ENCODE measurements at regions not wholly inside any gene's neighbourhood (a gene's known extent, or its start where the extent isn't known, plus 50 kb on each side); places are given as distances from the start of the nearest gene placed in this dataset.
"Not testable (repeated sequence)": the region's sequence is repeated elsewhere in the genome, so short reads cannot be mapped to it uniquely, and the experiment has no call there.

GRCh38 chr6:82816243-82816642 lies 249.4 kb downstream of the UBE3D start:
- H3K27ac Mint-ChIP-seq, H3K4me1 Mint-ChIP-seq, H3K4me3 Mint-ChIP-seq, H3K9me3 Mint-ChIP-seq, H3K36me3 Mint-ChIP-seq, H3K27me3 Mint-ChIP-seq: not testable (repeated sequence)

DNA sequence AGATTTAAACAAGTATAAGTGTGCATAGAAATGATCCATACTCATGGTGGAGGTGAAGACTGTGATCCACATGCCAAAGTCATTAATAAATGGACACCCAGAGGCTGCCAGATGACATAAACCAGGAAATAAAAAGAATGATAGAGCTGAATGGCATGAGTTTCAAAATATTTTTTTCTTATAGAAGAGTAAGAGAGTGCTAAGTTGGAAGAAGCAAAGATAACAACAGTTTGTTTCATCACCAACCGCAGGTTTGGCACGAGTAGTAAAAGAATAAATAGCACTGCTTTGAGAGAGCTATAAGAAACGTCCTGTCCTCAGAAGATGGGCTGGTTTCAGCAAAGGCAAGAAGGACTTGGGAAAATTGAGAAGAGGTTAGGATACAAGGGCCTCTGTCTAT lies 246.9 kb downstream of the UBE3D start:
- no peaks in the 10 kb centered on the region for H3K4me1 Mint-ChIP-seq
- no peaks in the 10 kb centered on the region for H3K27me3 Mint-ChIP-seq
- no peak overlapping the region for H3K27ac Mint-ChIP-seq
- no peak overlapping the region for H3K4me3 Mint-ChIP-seq
- H3K36me3 Mint-ChIP-seq = no peaks in the 10 kb centered on the region
- H3K9me3 Mint-ChIP-seq = no peaks in the 10 kb centered on the region

- H3K9me3 Mint-ChIP-seq = no peaks in the 10 kb centered on the region
- H3K27ac Mint-ChIP-seq = no peak overlapping the region
- no peaks in the 10 kb centered on the region for H3K27me3 Mint-ChIP-seq
Observed at GRCh38 chr6:82823361-82823760, 242.3 kb downstream of the UBE3D start.

DNA sequence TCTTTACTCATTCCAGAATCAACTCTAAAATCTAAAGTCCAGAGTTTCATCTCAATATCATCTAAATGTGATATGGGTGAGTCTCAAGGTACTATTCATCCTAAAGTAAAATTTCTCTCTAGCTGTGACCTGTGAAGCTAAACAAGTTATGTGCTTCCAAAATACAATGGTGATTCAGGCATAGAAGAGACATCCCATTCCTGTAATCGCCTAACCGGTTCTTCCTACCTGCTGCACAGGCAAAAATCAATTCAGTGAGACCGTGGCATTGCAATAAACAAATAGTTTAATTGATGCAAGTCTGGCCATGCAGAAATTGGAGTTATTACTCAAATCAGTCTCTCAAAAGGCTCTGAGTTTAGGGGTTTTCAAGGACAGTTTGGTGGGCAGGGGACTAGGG lies 232.8 kb downstream of the UBE3D start:
- Mint-ChIP-seq H3K4me3 (no peak overlapping the region), H3K27me3 (no peaks in the 10 kb centered on the region), H3K4me1 (no peaks in the 10 kb centered on the region), H3K27ac (no peak overlapping the region), H3K9me3 (no peaks in the 10 kb centered on the region), H3K36me3 (peaks cover 2% of the 10 kb centered on the region)

More at GRCh38 chr6:82823361-82823760, 242.3 kb downstream of the UBE3D start:
- no peaks in the 10 kb centered on the region for H3K4me1 Mint-ChIP-seq
- no peaks in the 10 kb centered on the region for H3K36me3 Mint-ChIP-seq
- no peak overlapping the region for H3K4me3 Mint-ChIP-seq

DNA sequence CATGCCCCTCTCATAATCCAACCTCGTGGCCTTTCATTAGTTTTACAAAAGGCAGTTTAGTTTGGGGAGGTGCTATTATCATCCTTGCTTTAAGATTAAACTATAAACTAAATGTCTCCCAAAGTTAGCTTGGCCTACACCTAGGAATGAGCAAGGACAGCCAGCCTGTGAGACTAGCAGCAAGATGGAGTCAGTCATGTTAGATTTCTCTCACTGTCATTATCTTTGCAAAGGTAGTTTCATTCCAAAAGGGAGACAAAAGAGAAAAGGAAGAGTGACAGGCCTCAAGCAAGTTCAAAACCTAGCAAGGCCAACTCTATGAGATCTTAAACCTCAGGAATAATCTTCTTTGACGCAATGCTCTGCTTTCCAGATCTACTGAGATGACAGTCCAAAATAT lies 232.2 kb downstream of the UBE3D start:
- Mint-ChIP-seq H3K9me3 (no peaks in the 10 kb centered on the region), H3K4me1 (no peaks in the 10 kb centered on the region), H3K36me3 (peaks cover 2% of the 10 kb centered on the region), H3K27ac (peak overlapping the region; percentile 18), H3K27me3 (no peaks in the 10 kb centered on the region), H3K4me3 (no peak overlapping the region)

DNA sequence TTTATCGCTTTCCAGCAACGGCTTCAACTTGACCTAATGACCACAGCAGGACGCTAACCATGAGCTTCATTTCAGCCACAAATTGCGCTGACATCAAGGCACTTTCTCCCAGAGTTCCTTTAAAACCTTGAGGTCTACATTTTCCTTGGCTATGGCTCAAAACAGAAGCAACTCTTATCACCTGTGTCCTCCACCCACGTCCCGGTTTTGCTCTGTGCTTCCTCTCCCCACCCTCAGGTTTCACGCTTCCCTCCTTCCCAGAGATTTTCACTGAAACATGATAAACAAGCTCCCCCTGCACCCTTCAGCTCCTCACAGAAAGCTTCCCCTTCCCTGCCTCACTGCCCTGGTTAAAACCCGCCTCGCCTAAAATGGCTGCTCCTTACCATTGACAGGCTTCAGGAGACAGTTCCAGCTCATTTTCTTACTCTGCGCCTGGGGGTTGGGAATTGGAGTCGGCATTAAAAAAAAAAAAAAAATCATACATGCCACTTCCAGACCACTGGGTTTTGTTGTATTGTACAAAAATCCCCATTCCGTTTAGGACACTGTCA lies 229.5 kb downstream of the UBE3D start:
- Mint-ChIP-seq H3K36me3 (peaks cover 2% of the 10 kb centered on the region), H3K27me3 (no peaks in the 10 kb centered on the region), H3K27ac (no peak overlapping the region), H3K4me3 (no peak overlapping the region), H3K4me1 (no peaks in the 10 kb centered on the region), H3K9me3 (no peaks in the 10 kb centered on the region)

- H3K36me3 Mint-ChIP-seq = peaks cover 2% of the 10 kb centered on the region
- H3K27ac Mint-ChIP-seq = no peak overlapping the region
- H3K4me1 Mint-ChIP-seq = no peaks in the 10 kb centered on the region
- H3K9me3 Mint-ChIP-seq = no peaks in the 10 kb centered on the region
- no peaks in the 10 kb centered on the region for H3K27me3 Mint-ChIP-seq
- H3K4me3 Mint-ChIP-seq = no peak overlapping the region
Observed at GRCh38 chr6:82840571-82840970, 225.1 kb downstream of the UBE3D start.

- Mint-ChIP-seq H3K4me1 (no peaks in the 10 kb centered on the region), H3K27me3 (no peaks in the 10 kb centered on the region), H3K27ac (no peak overlapping the region), H3K9me3 (no peaks in the 10 kb centered on the region), H3K36me3 (peaks cover 2% of the 10 kb centered on the region), H3K4me3 (no peak overlapping the region)
Observed at GRCh38 chr6:82841309-82841708, 224.3 kb downstream of the UBE3D start.

All from activated naive CD4-positive, alpha-beta T cell treated with anti-CD3 and anti-CD28 coated beads, Interleukin-2, amount 50 U/mL, for 24 hours (primary cell).